Ovary (tissue), 3 donors: ENCODE measurements at regions not wholly inside any gene's neighbourhood (a gene's known extent, or its start where the extent isn't known, plus 50 kb on each side); places are given as distances from the start of the nearest gene placed in this dataset.

Experiments
- EP300 ChIP-seq: sonication (generic); formaldehyde crosslinking; IDR thresholded peaks from one replicate; pipeline ENCODE4 v1.6.1; 2017; ENCODE audit warnings: antibody characterized with exemption
- POLR2A ChIP-seq: fragments of 450-650 bp; IDR thresholded peaks from one replicate; pipeline ENCODE4 v1.6.1; 2017; ENCODE audit warnings: antibody characterized with exemption, mild to moderate bottlenecking, moderate library complexity
- TF ChIP-seq, protein P1 (sequence below), 3 donors: fragments of 450-650 bp in 2 of 3; fragments of 200-600 bp in 1 of 3; IDR thresholded peaks; one replicate each; pipeline versions ENCODE4 v1.5.1 to v1.8.0; 2016 to 2022; ENCODE audit warnings: antibody characterized with exemption in 3 of 3, mild to moderate bottlenecking in 1 of 3
- donor health status: DM: no; HTN: no; CAD: no.

DNA sequence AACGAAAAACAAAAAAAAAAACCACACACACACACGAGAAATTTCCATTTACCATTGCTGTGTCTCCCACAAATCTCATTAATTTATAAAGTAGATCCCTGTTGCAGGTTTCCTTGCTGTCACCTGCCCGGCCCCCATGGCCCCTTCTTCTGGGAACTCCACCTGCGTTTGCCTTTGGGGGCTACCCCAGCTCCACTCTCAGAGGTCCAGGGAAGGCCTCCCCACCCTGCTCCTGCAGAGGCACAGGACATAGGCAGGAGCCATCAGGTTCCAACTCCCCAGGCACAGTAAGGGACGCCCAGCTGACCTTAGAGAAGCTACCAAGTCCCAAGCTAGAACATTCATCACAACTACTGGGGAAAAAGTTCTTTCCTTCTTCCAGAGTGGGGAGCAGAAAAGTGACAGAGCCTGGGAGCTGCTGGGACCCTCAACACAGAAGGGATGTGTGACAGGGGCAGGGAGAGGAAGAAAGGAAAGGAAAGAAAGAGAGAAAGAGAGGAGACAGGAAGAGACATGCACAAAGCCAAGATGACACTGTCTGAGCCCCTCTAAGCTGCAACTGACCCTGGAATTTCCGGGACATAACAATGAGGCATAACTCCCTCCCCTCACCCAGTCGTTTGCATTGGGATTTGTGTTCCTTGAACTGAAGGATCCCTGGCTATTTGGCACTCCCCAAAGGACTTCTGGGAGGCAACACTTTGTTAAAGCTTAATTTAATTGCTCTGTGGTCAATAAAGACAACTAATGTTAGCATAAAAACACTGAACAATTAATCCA is 175.7 kb downstream of the SHANK2 start:
- TF ChIP-seq POLR2A = no peak
- TF ChIP-seq, protein P1, sequence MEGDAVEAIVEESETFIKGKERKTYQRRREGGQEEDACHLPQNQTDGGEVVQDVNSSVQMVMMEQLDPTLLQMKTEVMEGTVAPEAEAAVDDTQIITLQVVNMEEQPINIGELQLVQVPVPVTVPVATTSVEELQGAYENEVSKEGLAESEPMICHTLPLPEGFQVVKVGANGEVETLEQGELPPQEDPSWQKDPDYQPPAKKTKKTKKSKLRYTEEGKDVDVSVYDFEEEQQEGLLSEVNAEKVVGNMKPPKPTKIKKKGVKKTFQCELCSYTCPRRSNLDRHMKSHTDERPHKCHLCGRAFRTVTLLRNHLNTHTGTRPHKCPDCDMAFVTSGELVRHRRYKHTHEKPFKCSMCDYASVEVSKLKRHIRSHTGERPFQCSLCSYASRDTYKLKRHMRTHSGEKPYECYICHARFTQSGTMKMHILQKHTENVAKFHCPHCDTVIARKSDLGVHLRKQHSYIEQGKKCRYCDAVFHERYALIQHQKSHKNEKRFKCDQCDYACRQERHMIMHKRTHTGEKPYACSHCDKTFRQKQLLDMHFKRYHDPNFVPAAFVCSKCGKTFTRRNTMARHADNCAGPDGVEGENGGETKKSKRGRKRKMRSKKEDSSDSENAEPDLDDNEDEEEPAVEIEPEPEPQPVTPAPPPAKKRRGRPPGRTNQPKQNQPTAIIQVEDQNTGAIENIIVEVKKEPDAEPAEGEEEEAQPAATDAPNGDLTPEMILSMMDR (IDR thresholded peaks at IDR 0.05) = no peak
- TF ChIP-seq EP300 = no peak
